ENCODE measurements at regions not wholly inside any gene's neighbourhood (a gene's known extent, or its start where the extent isn't known, plus 50 kb on each side); places are given as distances from the start of the nearest gene placed in this dataset.

- ChIA-PET POLR2A (no interaction called here), CTCF (no interaction called here)
- TF ChIP-seq ZNF610 (tag by site-specific recombination; IDR thresholded peaks at IDR 0.05; ENCODE audit: borderline replicate concordance) (no peak), ZNF501 (tag by site-specific recombination; IDR thresholded peaks at IDR 0.05) (no peak)
- H3K9me3 ChIP-seq (ENCODE audit: control insufficient read depth, insufficient read depth, low read depth, low read length): no peaks in the 10 kb centered on the region
- H3K4me1 ChIP-seq (ENCODE audit: control insufficient read depth, insufficient read depth, low read length): no peaks in the 10 kb centered on the region
- H3K4me3 ChIP-seq (ENCODE audit: low read depth, low read length): no peak overlapping the region
- no peaks in the 10 kb centered on the region for H3K36me3 ChIP-seq (ENCODE audit: control insufficient read depth in 2 of 2, insufficient read depth in 1 of 2, low read length in 2 of 2)
- H3K27ac ChIP-seq (ENCODE audit: extremely low read depth, low read depth, low read length): no peak overlapping the region
Observed at GRCh38 chr22:48784701-48785503, 1042.8 kb downstream of the BRD1 start.

DNA sequence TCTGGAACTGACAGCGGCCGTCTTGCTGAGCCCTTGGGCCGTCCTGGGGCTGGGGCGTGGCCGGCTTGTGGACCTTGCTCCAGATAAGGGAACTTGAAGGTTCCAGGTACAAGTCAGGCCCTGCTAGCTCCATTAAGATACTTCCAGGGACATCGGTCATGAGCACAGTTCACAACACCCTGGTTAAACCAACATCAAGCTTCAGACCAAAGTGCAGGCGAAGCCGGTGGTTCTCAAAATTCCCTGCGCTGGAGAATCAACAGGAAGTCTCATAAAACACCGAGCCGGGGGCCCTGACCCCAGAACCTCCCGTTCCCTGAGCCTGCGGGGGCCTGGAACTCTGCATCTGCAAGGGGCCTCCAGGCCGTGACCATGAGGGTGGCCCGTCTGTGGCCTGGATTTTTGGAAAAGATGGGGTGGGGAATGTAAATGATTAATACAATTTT lies 1043.8 kb downstream of the BRD1 start:
- H3K4me1 ChIP-seq (ENCODE audit: control insufficient read depth, insufficient read depth, low read length): no peaks in the 10 kb centered on the region
- H3K9me3 ChIP-seq (ENCODE audit: control insufficient read depth, insufficient read depth, low read depth, low read length): no peaks in the 10 kb centered on the region
- no peak overlapping the region for H3K4me3 ChIP-seq (ENCODE audit: low read depth, low read length)
- CTCF ChIA-PET: interaction anchor here (0.6 to 2.8 kb wide), 24 partner anchors 7 to 1885 kb away, joined by 3 to 20 read pairs (median 4); no protein-coding TSS in a partner anchor
- TF ChIP-seq ZNF404 (tag by site-specific recombination; IDR thresholded peaks at IDR 0.05) (no peak), ZNF311 (tag by site-specific recombination; IDR thresholded peaks at IDR 0.05; ENCODE audit: borderline replicate concordance) (no peak), BCL11B (tag by site-specific recombination; IDR thresholded peaks at IDR 0.05; ENCODE audit: low read depth) (no peak), SP2 (tag by site-specific recombination; IDR thresholded peaks at IDR 0.05) (no peak), GLIS1 (tag by site-specific recombination; IDR thresholded peaks at IDR 0.05) (no peak), MEIS1 (CRISPR knock-in tag; IDR thresholded peaks at IDR 0.05; ENCODE audit: borderline replicate concordance) (no peak), ZNF707 (tag by site-specific recombination; IDR thresholded peaks at IDR 0.05) (no peak), ZNF184 (tag by site-specific recombination; IDR thresholded peaks at IDR 0.05) (no peak), ZNF529 (tag by site-specific recombination; IDR thresholded peaks at IDR 0.05; ENCODE audit: insufficient replicate concordance) (no peak), ZNF664 (tag by site-specific recombination; IDR thresholded peaks at IDR 0.05) (no peak), ZBTB7A (tag by site-specific recombination; IDR thresholded peaks at IDR 0.05; ENCODE audit: low read depth) (no peak), ZNF112 (tag by site-specific recombination; IDR thresholded peaks at IDR 0.05) (no peak), ZNF23 (tag by site-specific recombination; IDR thresholded peaks at IDR 0.05; ENCODE audit: borderline replicate concordance) (no peak), ZBTB17 (tag by site-specific recombination; IDR thresholded peaks at IDR 0.05) (no peak), ZNF692 (tag by site-specific recombination; IDR thresholded peaks at IDR 0.05) (no peak), SP3 (tag by site-specific recombination; IDR thresholded peaks at IDR 0.05) (no peak), ZNF146 (tag by site-specific recombination; IDR thresholded peaks at IDR 0.05) (no peak)
- H3K27ac ChIP-seq (ENCODE audit: extremely low read depth, low read depth, low read length): no peak overlapping the region
- POLR2A ChIA-PET: no interaction called here
- no peaks in the 10 kb centered on the region for H3K36me3 ChIP-seq (ENCODE audit: control insufficient read depth in 2 of 2, insufficient read depth in 1 of 2, low read length in 2 of 2)

DNA sequence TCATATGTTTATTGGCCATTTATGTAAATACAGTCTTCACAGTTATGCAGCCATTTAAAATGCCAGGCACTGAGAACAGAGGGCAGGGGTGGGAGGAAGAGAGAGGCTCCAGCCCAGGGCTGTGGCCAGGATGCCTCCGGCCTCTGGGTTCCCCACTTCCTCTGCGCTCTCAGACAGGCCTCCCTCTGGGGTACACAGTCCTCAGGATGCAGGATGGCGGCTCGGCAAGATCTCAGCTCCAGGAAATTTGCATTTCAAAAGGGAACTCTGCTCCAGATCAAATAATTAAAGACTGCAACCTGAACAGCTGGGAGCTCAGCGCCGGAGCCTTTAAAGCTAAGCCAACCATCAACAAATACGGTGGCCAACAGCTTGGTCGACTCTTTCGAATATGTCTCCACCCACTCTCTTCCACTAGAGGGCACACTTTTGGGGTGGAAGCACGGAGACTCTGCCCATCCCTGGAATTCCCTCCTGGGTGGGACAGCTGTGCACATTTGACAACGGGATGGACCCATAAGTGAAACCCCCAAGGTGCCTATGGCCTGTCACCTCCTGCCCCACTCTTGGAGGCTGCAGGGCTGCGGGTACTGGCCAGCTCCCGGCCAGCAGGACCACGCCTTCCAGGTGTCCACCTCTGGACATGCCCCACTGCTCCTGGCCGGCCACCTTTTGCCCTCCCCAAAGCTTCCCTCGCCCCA lies 1044.7 kb downstream of the BRD1 start:
- H3K9me3 ChIP-seq (ENCODE audit: control insufficient read depth, insufficient read depth, low read depth, low read length): no peaks in the 10 kb centered on the region
- no peaks in the 10 kb centered on the region for H3K4me1 ChIP-seq (ENCODE audit: control insufficient read depth, insufficient read depth, low read length)
- no peak overlapping the region for H3K4me3 ChIP-seq (ENCODE audit: low read depth, low read length)
- CTCF ChIA-PET: interaction anchor here (0.6 to 2.8 kb wide), 26 partner anchors 8 to 1885 kb away, joined by 3 to 20 read pairs (median 4); no protein-coding TSS in a partner anchor
- no peak overlapping the region for H3K27ac ChIP-seq (ENCODE audit: extremely low read depth, low read depth, low read length)
- POLR2A ChIA-PET: no interaction called here
- no peaks in the 10 kb centered on the region for H3K36me3 ChIP-seq (ENCODE audit: control insufficient read depth in 2 of 2, insufficient read depth in 1 of 2, low read length in 2 of 2)
- no peak for TF ChIP-seq ZFP37 (tag by site-specific recombination; IDR thresholded peaks at IDR 0.05)
- no peak for TF ChIP-seq ZNF138 (tag by site-specific recombination; IDR thresholded peaks at IDR 0.05; ENCODE audit: borderline replicate concordance)
- TF ChIP-seq ZNF132 (tag by site-specific recombination; IDR thresholded peaks at IDR 0.05; ENCODE audit: borderline replicate concordance): no peak
- no peak for TF ChIP-seq ZNF335 (tag by site-specific recombination; conservative IDR thresholded peaks at IDR 0.05)
- TF ChIP-seq TSHZ1 (tag by site-specific recombination; IDR thresholded peaks at IDR 0.05; ENCODE audit: borderline replicate concordance): no peak
- no peak for TF ChIP-seq FEZF1 (tag by site-specific recombination; IDR thresholded peaks at IDR 0.05)
- no peak for TF ChIP-seq ZNF670 (tag by site-specific recombination; IDR thresholded peaks at IDR 0.05; ENCODE audit: low read depth)
